DMS153 (cell line): ENCODE measurements at regions not wholly inside any gene's neighbourhood (a gene's known extent, or its start where the extent isn't known, plus 50 kb on each side); places are given as distances from the start of the nearest gene placed in this dataset.

ENCODE experiments used
- DNase-seq: peaks from one replicate; lab custom pipeline; 2025; lab: John Stamatoyannopoulos, UW

- DNase-seq, result no peak
Measured at GRCh38 chr13:107111248-107111647, 543.3 kb upstream of the ARGLU1 start.

- no peak for DNase-seq
Measured at GRCh38 chr13:107104631-107105030, 536.7 kb upstream of the ARGLU1 start.

DNA sequence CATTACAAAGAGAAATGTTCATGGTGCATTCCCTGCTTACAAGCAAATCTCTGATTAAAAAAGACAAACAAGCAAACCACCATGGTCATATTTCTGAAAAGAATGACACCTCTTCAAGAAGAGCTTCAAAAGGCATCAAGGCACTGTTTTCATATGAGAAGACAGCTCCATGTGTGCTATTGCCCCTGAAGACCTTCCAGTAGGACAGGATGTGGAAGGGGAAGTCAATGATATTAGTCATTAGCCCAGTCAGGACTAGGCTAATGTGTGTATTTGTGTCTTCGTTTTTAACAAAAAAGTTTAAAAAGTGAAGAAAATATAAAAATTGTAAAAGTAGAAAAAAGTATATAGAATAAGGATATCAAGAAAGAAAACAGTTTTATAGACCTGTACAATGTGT lies 534.7 kb upstream of the ARGLU1 start:
- DNase-seq, result no peak

- no peak for DNase-seq
Measured at GRCh38 chr13:107099661-107100060, 531.7 kb upstream of the ARGLU1 start.

GRCh38 chr13:107097916-107098315 lies 530.0 kb upstream of the ARGLU1 start:
- DNase-seq, result no peak

- no peak for DNase-seq
Measured at GRCh38 chr13:107095876-107096275, 527.9 kb upstream of the ARGLU1 start.

- DNase-seq, result no peak
Measured at GRCh38 chr13:107091861-107092260, 523.9 kb upstream of the ARGLU1 start.

DNA sequence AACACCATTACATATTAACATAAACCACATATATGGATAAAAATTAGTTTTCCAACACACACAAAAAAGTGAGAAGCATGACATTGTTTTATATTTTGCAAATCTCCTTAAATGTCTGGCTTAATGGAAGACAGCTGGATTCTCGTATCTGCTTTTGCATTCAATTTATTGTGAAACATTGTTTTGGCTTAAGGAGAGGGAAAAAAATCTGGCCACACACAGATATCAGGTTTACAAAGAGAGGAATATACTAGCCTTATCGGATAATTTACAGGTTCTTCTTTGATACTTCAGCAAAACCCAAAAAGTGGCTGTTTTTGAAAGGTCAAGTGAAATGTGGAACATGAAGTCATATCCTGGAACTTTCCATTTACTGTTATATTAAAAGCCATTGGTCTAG lies 523.5 kb upstream of the ARGLU1 start:
- no peak for DNase-seq

DNA sequence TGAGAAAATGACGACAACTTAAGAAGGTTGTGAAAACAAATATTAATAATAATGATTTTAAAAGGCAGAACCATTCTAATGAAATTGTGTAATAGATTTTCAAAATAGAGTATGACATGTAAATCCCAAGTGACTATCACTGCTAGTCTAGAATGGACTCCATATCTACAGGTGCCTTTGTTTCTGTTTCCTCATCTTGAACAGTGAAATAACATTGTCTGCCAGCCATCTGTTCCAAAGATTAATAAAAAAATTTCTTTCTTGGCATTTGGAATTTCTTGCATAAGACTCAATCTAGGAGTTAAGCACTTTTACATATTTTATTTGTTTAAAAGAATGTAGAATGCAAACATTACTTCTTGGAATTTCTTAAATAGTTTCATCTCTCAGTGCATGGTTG lies 520.1 kb upstream of the ARGLU1 start:
- no peak for DNase-seq

DNA sequence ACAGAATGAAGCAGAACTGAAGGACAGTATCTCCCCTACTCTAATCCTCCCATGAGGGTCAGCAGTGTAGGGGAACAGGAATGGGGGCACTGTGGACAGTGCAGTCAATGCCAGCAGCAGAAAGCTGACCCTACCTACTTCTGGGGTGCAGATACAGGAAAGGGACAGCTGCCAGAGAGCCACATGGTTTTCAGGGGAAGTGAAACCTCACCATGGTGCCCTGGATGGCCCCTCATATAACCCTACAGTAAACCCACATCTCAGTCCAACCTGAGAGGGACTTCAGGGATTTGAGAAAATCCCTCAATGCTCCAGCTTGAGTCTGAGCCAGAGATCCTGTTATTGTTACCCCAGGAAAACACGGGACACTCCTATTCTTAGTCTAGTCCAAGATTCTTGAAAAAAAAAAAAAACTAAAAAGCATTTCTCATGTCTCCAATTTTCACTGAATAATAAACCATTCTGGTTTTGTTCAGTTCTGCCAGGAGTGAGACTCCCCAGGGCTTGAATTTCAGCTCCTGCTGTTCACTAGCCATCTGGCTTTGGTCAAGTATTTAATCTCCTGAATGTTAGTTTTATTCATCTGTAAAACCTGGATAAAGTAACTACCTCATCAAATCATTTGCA lies 511.6 kb upstream of the ARGLU1 start:
- no peak for DNase-seq

GRCh38 chr13:107078229-107078765 lies 510.4 kb upstream of the ARGLU1 start:
- no peak for DNase-seq

DNA sequence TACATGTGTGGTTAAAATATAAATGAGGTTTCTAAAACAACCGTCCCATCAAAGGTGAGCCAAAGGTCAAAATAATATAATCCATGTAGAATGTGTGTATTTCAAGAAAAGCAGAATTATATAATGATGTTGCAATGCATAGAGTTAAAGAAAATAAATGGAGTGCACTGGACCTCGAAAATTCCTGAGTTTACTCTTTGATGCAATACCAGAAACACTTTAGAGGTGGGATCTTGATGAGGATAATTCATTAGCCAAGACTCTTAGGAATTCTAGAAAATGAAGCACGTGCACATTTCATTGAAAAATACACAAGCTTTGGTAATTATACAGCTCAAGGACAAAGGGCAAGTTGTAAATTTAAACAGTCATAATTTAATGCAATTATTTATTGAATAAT lies 508.9 kb upstream of the ARGLU1 start:
- DNase-seq, result no peak

GRCh38 chr13:107075576-107075975 lies 507.6 kb upstream of the ARGLU1 start:
- no peak for DNase-seq

DNA sequence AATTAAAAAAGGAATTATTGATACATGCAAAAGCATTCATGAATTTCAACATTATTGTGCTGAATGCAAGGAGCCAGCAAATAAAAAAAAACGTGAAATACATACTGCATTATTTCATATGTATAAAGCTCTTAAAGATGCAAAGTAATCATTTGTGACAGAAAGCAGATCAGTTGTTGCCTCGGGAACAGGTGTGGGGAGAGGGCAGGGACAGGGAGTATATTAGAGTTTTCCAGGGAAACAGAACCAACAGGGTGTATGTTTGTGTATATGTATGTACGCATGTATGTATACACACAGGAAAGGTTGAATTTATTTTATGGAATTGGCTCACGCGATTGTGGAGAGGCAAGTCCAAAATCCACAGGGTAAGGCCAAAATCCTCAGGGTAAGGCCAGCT lies 502.9 kb upstream of the ARGLU1 start:
- DNase-seq, result no peak

GRCh38 chr13:107069108-107069776 lies 501.3 kb upstream of the ARGLU1 start:
- no peak for DNase-seq

GRCh38 chr13:107067381-107067780 lies 499.4 kb upstream of the ARGLU1 start:
- no peak for DNase-seq

DNA sequence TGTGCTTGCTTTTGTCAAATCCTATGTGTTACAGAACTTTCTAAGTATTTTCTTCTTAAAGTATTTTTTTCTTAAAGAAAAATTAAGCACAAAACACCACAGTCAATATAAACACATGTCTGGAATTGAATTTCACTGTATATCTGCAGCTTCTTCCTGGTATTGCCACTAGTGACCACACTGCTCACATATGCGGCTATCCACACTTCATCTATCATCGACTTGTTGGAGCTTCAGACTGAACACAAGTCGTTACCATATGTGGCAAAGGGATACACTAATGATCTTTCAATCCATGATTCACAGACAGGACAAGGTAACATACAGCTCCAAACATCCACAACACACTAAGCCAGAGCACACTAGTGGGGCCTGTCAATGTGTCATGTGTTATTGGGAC lies 498.4 kb upstream of the ARGLU1 start:
- DNase-seq, result no peak

- no peak for DNase-seq
Measured at GRCh38 chr13:107065036-107065435, 497.1 kb upstream of the ARGLU1 start.

- DNase-seq, result no peak
Measured at GRCh38 chr13:107057028-107057631, 489.2 kb upstream of the ARGLU1 start.

- DNase-seq, result no peak
Measured at GRCh38 chr13:107043021-107043956, 475.4 kb upstream of the ARGLU1 start.

DNA sequence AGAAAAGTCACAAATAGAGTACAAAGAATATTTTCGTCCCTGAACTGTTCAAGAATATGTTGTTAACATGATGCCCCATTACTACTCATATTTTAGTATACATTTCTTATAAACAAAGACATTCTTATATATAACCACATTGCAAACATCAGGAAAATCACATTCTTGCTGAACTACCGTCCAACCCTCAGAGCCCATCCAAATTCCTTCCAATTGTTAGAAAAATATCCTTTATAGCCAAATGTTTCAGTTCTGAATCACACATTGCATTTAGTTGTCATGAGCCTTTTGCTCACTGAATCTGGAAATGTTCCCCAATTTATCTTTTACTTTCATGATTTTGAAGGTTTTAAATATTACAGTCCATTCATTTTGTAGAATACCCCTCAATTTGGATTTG lies 467.8 kb upstream of the ARGLU1 start:
- no peak for DNase-seq

- no peak for DNase-seq
Measured at GRCh38 chr13:107035186-107035585, 467.2 kb upstream of the ARGLU1 start.
